Right forelimb (tissue), 1 donor: ENCODE measurements at regions not wholly inside any gene's neighbourhood (a gene's known extent, or its start where the extent isn't known, plus 50 kb on each side); places are given as distances from the start of the nearest gene placed in this dataset.

Experiments used
- DNase-seq: peaks from one replicate; pipeline ENCODE4 v3.0.0-alpha.2; 2018

DNA sequence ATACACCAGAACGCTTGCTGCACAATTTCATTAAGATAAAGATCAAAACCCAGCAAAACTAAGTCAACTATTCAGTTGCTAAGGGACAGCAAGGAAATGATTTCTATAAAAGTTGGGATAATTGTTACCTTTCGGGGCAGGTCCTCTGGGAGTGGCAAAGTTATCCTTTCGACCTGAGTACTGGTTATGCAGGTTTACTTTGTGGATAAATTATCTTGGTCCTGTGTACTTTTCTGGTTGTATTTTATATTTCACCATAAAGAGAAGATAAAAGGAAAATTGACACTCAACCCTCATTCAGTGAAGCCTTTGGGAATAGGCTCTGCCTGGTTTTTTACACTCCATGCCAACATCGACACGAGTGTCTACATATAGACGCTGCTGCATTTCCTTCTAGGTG lies 146.5 kb downstream of the SYK start:
- DNase-seq = no peak

GRCh38 chr9:90950600-90950999 lies 149.0 kb downstream of the SYK start:
- DNase-seq = no peak

DNA sequence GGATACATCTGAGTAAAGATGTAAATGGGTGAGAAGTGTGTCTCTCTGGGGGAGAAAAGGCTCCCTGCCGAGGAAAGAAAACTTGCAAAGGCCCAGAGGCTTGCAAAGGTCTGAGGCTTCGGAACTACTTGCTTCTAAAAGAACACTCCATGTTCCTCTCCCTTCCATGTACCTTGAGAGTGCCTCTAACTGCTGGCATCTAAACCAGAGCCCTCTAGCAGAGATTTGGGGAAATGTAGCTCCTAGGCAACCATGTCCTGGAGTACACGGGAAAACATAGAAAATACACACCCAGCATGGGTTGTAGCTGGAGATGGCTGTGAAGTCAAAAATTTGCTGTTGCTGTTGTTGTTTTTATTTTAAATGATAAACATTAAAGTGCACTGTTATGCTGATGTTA lies 151.6 kb downstream of the SYK start:
- no peak for DNase-seq

DNA sequence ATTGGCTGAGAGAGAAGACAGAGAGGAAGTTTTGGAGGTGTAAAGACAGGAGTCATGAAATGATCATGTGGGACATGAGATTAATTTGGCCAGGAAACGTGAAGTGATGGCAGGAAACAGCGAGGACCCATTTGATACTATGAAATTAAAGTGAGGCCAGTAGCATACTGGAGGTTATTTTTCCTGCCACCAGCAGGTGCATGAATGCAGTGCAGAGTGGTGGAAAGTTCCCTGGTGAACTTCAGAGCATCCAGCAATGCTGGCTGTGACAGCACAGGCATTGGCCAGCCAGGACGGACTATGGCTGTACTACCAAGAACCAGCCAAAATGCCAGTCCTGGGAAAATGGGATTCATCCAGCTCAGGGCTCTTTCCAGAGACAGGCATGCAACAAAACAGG lies 152.2 kb downstream of the SYK start:
- no peak for DNase-seq

DNA sequence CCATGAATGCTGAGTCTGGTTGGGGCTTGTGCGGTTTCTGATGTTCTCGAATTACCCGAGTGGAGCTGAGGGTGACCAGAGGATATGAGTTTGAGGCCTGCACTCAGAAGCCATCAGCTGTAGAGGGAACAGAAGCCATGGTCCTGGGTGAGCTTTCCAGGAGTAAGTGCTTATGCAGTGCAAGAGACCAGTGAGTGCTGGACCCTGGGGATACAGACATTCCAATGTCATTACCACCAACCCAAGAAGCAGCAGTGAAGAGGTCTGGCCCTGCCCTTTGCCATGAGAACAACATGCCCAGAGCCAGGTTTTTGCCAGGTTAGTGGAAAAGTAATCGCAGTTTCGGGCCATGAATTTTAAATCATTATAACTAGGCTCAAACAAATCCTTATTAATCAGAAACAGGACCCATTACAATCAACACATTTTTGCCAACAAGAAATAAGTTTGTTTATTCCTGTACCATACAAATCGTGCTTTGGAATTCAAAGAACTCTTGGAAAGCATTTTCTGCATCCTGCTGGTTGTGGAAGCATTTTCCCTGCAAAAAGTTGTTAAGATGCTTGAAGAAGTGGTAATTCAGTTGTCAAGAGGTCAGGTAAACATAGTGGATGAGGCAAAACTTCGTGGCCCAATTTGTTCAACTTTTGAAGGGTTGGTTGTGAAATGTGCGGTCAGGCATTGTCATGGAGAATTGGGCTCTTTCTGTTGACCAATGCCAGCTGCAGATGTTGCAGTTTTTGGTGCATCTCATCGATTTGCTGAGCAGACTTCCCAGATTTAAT lies 154.6 kb downstream of the SYK start:
- DNase-seq = no peak

DNA sequence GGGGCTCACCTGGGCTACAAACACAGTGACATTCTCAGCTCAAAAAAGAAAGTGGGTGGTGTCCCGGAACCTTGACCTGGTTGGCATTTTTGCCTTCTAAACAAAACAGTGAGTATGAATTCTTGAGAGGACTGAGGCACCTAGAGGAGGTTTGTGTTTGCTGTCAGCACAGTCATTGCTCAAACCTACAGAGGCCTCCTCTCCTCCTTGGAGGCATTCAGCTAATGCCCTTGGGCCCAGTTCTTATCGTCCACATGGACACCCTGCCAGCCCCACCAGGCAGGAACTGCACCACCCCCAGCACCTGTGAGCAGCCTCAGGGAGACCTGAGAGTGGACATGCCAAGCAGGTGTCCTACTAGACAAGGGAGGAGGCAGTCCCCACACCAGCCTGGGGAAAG lies 156.7 kb downstream of the SYK start:
- DNase-seq = no peak

DNA sequence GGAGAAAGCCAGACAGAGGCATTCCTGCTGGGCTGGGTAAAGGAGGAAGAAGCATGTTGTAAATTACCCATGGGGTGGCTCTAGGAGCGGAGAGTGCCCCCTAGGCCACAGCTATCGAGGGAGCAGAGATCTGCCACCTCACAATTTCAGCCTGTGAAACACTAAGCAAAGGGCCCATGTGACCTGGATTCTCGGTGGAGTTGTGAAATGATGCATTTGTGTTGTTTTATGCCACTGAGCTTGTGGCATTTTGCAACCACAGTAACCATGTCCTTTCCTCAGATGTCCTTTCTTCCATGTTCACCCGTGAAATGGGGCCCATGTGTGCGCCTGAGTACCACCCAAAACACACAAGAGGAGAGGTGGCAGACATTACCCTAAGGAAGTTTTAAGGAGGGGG lies 159.3 kb downstream of the SYK start:
- no peak for DNase-seq

DNA sequence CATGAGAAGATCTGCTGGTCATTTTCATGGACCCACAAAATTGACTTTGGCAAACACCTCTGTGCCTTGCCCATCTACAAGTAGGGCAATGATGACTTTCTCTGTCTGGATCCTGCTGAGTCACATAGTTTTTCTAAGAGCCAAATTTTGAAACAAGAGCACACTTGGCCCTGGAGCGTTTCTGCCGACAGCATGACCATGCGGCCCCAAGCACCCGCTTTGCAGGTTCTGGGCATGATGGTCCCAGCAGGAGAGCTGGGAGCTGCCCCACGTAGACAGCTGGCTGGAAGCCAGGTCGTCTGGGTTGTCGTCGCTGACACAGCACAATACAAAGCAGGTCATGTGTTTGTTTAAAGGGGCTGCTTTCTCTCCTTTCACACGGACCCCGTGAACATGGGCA lies 159.8 kb downstream of the SYK start:
- DNase-seq = no peak

GRCh38 chr9:90964101-90965020 lies 162.7 kb downstream of the SYK start:
- no peak for DNase-seq

- DNase-seq = no peak
Measured at GRCh38 chr9:90965226-90966030, 163.8 kb downstream of the SYK start.

DNA sequence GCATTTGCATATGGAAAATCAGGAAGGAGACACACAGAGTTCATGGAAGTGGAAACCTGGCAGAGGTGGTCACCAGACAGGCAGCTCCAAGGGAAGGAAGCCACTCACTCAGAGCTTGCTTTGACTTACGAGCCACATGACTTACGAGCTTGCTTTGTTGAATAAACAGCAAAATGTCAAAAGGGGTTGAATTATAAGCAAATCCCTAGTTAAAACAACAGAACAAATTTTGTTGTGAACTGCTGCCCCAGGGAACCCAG lies 164.3 kb downstream of the SYK start:
- DNase-seq = no peak

- no peak for DNase-seq
Measured at GRCh38 chr9:90966480-90967144, 165.0 kb downstream of the SYK start.

DNA sequence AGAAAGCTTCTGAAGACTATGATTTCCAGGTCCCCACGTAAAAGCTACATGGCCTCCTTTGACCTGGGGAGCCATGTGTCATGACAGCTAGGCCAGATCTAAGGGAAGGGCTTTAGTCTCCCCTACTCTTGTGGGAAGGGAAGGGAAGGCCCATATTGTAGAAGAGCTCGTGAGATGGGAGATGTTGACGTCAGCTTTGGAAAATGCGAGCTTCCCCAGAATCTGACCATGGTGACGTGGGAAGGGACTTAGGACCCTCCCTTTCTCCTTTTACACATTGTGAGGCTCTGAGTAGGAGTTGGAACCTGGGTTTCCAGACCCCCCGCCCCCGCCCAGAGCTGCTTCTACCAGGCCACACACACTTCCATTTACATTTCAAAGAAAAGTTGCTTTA lies 165.5 kb downstream of the SYK start:
- DNase-seq = no peak

DNA sequence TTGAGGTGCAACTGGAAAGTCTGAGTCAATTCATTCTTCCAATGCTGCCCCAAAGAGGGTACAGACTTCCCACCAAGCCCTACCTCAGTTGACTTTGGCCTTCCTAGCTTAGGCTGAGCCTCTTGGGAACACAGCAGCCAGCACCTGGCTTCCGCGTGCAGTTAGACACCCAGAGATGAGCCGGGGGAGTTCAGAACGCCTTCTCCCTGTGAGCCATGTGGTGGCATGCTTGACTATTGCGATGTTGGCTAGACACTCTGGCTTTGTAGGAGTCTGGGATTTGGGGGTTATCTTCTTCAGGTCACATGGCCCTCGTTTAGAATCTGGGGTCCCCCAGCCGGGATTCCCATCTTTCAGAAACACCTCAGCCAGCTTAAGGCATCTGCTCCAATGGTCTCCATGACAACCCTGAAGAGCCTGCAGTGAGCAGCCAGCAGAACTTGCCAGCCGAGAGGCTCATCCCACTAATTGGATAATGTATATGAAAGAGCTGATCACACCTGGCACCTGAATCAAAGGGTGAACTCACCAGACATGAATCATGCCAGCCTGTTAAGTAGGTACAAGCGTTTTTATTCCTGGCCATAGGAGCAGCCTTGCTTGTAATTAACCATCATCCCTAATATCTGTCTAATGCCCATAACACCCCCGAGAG lies 167.5 kb downstream of the SYK start:
- DNase-seq = no peak

- no peak for DNase-seq
Measured at GRCh38 chr9:90970608-90971007, 169.0 kb downstream of the SYK start.

DNA sequence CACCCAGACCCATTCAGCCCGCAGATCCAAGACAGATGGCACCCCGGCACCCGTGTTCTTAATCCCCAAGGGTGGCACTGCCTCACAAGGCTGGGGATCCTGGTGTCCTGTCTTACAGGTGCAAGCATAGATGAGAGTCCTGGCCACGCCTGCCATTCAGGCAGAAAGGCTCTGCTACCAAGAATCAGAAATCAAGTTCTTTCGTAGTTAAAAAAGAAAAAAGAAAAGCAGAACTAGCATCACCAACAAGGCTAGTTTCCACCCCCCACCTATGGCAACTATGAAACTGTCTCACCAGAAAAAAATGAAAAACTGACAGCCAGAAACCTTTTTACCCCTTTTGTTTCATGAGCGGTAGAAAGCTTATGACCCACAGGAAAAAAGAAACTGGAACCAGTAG lies 170.4 kb downstream of the SYK start:
- DNase-seq = no peak

DNA sequence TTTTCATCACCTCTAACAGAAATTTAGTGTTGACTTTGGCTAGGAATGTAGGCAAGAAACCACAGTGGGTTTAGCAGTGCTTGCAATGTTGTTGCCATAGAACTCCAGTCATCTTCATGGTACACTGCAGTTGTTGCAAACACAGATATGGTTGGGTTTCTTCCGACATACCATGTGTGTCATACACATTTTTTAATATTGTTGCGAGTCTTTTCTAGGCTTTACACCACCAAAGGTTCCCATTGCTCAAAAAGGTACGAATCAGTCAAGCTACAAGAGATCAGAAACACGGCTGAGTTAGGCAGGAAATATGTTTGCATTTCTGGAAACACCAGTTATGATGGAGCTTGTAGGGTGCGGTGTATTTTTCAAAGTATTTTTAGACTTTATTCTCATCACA lies 172.4 kb downstream of the SYK start:
- no peak for DNase-seq

- DNase-seq = no peak
Measured at GRCh38 chr9:90974643-90975245, 173.1 kb downstream of the SYK start.

DNA sequence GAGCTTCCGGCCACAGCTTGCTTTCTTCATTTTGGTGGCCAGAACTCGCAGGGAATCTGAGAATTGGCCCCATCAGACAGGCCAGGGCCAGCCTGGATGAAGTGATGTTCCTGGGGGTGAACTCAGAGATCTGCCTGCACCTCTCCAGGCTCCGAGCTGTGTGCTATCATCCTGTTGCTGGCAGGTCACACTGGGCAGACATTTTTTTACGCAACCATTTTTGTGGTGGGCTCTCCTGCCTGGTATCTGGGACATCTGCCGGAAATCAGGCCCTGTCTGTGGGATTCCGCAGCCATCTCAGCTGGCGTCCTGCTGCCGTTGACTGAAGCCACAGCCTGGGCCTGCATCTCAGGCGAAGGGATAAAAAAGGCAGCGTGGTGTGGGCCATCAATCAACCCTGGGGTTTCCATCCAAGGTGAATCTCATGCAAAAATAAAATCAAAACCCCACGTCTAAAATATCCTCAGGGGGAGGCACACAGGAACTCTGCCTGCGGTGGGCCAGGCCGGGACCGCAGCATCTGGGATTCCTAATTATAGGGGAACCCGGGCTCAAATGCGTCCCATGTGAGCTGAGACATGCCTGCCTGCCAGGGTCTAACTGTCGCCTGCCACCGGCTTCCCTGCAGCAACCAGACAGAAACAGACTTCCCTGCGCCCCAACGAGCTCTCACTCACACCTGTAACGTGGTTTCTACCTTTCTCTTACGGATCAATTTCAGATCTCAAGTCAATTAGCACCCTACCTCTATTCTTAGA lies 174.3 kb downstream of the SYK start:
- DNase-seq = no peak

- no peak for DNase-seq
Measured at GRCh38 chr9:90979138-90979551, 177.5 kb downstream of the SYK start.

GRCh38 chr9:90979639-90980038 lies 178.0 kb downstream of the SYK start:
- DNase-seq = no peak
